ENCODE measurements at regions not wholly inside any gene's neighbourhood (a gene's known extent, or its start where the extent isn't known, plus 50 kb on each side); places are given as distances from the start of the nearest gene placed in this dataset.
"Not testable (repeated sequence)": the region's sequence is repeated elsewhere in the genome, so short reads cannot be mapped to it uniquely, and the experiment has no call there.

- H3K4me3 ChIP-seq (replicated peaks in 1 of 4; ENCODE audit: control extremely low read depth in 1 of 4, insufficient read depth in 1 of 4, low read depth in 3 of 4, low read length in 4 of 4); H3K9ac ChIP-seq (ENCODE audit: insufficient read depth, low read length); H3K36me3 ChIP-seq (ENCODE audit: control insufficient read depth, insufficient read depth, low read length); H3K27me3 ChIP-seq (ENCODE audit: control insufficient read depth, insufficient read depth, low read length); H4K20me1 ChIP-seq (ENCODE audit: control insufficient read depth, extremely low read depth, insufficient read depth, low read length); H3K27ac ChIP-seq (ENCODE audit: insufficient read depth, low read length); H2AFZ ChIP-seq (ENCODE audit: low read length); H3K9me3 ChIP-seq (ENCODE audit: control insufficient read depth, insufficient read depth, low read depth, low read length); H3K79me2 ChIP-seq (ENCODE audit: control insufficient read depth, insufficient read depth, low read length); H3K4me2 ChIP-seq (ENCODE audit: extremely low read depth, insufficient read depth, low read length); H3K4me1 ChIP-seq (ENCODE audit: control insufficient read depth, extremely low read depth, insufficient read depth, low read length): not testable (repeated sequence)
- TF ChIP-seq, protein P1, sequence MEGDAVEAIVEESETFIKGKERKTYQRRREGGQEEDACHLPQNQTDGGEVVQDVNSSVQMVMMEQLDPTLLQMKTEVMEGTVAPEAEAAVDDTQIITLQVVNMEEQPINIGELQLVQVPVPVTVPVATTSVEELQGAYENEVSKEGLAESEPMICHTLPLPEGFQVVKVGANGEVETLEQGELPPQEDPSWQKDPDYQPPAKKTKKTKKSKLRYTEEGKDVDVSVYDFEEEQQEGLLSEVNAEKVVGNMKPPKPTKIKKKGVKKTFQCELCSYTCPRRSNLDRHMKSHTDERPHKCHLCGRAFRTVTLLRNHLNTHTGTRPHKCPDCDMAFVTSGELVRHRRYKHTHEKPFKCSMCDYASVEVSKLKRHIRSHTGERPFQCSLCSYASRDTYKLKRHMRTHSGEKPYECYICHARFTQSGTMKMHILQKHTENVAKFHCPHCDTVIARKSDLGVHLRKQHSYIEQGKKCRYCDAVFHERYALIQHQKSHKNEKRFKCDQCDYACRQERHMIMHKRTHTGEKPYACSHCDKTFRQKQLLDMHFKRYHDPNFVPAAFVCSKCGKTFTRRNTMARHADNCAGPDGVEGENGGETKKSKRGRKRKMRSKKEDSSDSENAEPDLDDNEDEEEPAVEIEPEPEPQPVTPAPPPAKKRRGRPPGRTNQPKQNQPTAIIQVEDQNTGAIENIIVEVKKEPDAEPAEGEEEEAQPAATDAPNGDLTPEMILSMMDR (conservative IDR thresholded peaks at IDR 0.05 in 1 of 2, IDR thresholded peaks at IDR 0.05 in 1 of 2; ENCODE audit: low read depth in 1 of 2, low read length in 2 of 2): peak; percentile 75 to 87
- peak; percentile 22 to 34 for DNase-seq (ENCODE audit: low read depth in 2 of 2)
Measured at GRCh38 chr9:135412315-135413085, 67.1 kb upstream of the PPP1R26 start.

DNA sequence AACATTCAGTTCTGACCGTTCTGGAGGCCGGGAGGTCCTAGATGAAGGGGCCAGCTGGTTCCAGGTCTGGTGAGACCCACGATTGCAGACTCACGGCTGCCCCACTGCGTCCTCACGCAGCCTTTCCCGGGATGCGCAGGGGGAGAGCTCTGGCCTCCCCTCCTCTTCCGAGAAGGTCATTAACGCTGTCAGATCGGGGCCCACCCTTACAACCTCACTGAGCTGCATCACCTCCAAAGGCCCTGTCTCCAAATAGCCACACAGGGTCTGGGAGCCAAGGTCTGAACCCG, 66.6 kb upstream of the PPP1R26 start:
- no peak for DNase-seq (ENCODE audit: low read depth in 2 of 2)
- Histone ChIP-seq H3K4me1 (ENCODE audit: control insufficient read depth, extremely low read depth, insufficient read depth, low read length) (no peaks in the 10 kb centered on the region), H3K27ac (ENCODE audit: insufficient read depth, low read length) (no peak overlapping the region), H3K4me3 (replicated peaks in 1 of 4; ENCODE audit: control extremely low read depth in 1 of 4, insufficient read depth in 1 of 4, low read depth in 3 of 4, low read length in 4 of 4) (no peak overlapping the region), H4K20me1 (ENCODE audit: control insufficient read depth, extremely low read depth, insufficient read depth, low read length) (no peaks in the 10 kb centered on the region), H3K9me3 (ENCODE audit: control insufficient read depth, insufficient read depth, low read depth, low read length) (no peaks in the 10 kb centered on the region), H2AFZ (ENCODE audit: low read length) (no peak overlapping the region), H3K4me2 (ENCODE audit: extremely low read depth, insufficient read depth, low read length) (no peak overlapping the region), H3K36me3 (ENCODE audit: control insufficient read depth, insufficient read depth, low read length) (no peaks in the 10 kb centered on the region), H3K27me3 (ENCODE audit: control insufficient read depth, insufficient read depth, low read length) (no peaks in the 10 kb centered on the region), H3K9ac (ENCODE audit: insufficient read depth, low read length) (no peak overlapping the region), H3K79me2 (ENCODE audit: control insufficient read depth, insufficient read depth, low read length) (no peaks in the 10 kb centered on the region)
- TF ChIP-seq, protein P1 (conservative IDR thresholded peaks at IDR 0.05 in 1 of 2, IDR thresholded peaks at IDR 0.05 in 1 of 2; ENCODE audit: low read depth in 1 of 2, low read length in 2 of 2): no peak
- no peak for TF ChIP-seq EZH2 (IDR thresholded peaks at IDR 0.05; ENCODE audit: low read length, missing control alignments)

GRCh38 chr9:135413461-135413860, 66.1 kb upstream of the PPP1R26 start:
- no peaks in the 10 kb centered on the region for H3K36me3 ChIP-seq (ENCODE audit: control insufficient read depth, insufficient read depth, low read length)
- H3K4me2 ChIP-seq (ENCODE audit: extremely low read depth, insufficient read depth, low read length): no peak overlapping the region
- no peaks in the 10 kb centered on the region for H3K4me1 ChIP-seq (ENCODE audit: control insufficient read depth, extremely low read depth, insufficient read depth, low read length)
- DNase-seq (ENCODE audit: low read depth in 2 of 2): no peak
- H3K9ac ChIP-seq (ENCODE audit: insufficient read depth, low read length): no peak overlapping the region
- H3K4me3 ChIP-seq (replicated peaks in 1 of 4; ENCODE audit: control extremely low read depth in 1 of 4, insufficient read depth in 1 of 4, low read depth in 3 of 4, low read length in 4 of 4): no peak overlapping the region
- no peaks in the 10 kb centered on the region for H3K79me2 ChIP-seq (ENCODE audit: control insufficient read depth, insufficient read depth, low read length)
- no peaks in the 10 kb centered on the region for H4K20me1 ChIP-seq (ENCODE audit: control insufficient read depth, extremely low read depth, insufficient read depth, low read length)
- H3K27ac ChIP-seq (ENCODE audit: insufficient read depth, low read length): no peak overlapping the region
- TF ChIP-seq, protein P1 (conservative IDR thresholded peaks at IDR 0.05 in 1 of 2, IDR thresholded peaks at IDR 0.05 in 1 of 2; ENCODE audit: low read depth in 1 of 2, low read length in 2 of 2): no peak
- TF ChIP-seq EZH2 (IDR thresholded peaks at IDR 0.05; ENCODE audit: low read length, missing control alignments): no peak
- no peak overlapping the region for H2AFZ ChIP-seq (ENCODE audit: low read length)
- no peaks in the 10 kb centered on the region for H3K27me3 ChIP-seq (ENCODE audit: control insufficient read depth, insufficient read depth, low read length)
- H3K9me3 ChIP-seq (ENCODE audit: control insufficient read depth, insufficient read depth, low read depth, low read length): no peaks in the 10 kb centered on the region
